HG02852 (cell line): ENCODE measurements at regions not wholly inside any gene's neighbourhood (a gene's known extent, or its start where the extent isn't known, plus 50 kb on each side); places are given as distances from the start of the nearest gene placed in this dataset.

ENCODE experiments used
- ATAC-seq: cut with Tn5 transposase; IDR thresholded peaks from one replicate; pipeline ENCODE4 v1.9.1; 2021; ENCODE audit warnings: mild to moderate bottlenecking, moderate library complexity; ENCODE audit not compliant: unreplicated experiment

- no peak for ATAC-seq
Observed at GRCh38 chr19:16022251-16022650, 54.0 kb upstream of the TPM4 start.

DNA sequence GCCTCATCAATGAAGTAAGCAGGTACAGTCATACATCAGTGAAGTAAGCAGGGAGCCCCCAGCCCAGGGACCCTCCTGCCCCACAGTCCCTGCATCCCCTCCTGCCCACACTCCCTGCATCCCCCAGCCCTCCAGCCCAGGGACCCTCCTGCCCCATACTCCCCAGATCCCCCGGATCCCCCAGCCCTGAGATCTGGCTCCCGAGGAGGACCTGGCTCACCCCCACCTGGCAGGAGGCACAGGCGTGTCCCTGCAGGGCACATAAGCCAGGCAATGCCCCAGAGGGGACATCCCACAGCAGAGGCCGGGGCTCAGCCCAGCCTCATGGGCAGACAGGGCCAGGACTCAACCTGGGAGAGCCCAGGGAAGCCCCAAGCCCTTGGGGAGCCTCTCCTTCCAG lies 53.6 kb upstream of the TPM4 start:
- no peak for ATAC-seq

DNA sequence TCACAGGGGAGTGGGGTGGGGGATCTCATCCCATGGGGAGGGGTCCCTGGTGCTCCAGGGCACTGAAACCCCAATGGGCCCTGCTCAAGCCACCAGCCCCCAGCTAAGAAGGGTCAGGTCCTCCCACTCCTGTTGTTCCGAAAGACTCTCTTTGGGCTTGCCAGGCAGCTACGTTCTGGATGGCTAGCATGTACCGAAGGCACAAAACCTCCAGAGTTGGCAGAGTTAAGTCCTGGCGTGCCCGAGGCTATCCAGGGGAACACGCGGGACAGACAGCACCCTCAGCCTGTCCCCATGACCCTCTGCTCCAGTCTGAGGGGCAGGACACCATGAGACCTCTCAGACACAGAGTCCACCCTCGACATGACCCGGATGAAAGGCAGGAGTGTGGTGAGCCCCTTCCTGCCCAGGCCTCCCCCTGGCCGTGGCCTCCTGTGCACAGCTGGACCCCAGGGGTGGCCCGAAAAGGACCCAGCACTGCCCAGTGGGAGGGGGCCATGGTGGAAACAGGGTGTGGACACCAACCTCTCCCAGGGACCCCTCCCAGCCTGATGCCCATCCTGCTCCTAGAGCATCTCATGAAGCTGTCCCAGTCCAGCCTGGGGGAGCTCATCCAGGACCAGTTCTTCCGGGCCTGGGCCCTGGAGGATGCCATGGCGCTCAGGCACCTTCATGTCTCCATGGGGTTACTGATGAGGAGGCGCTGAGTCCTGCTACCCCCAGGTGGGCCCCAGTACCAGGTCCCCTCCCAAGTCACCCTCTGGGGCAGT lies 53.0 kb upstream of the TPM4 start:
- no peak for ATAC-seq

GRCh38 chr19:16024266-16025107 lies 51.8 kb upstream of the TPM4 start:
- no peak for ATAC-seq

- ATAC-seq = no peak
Observed at GRCh38 chr19:16025108-16026101, 50.9 kb upstream of the TPM4 start.

GRCh38 chr19:16026131-16026530 lies 50.2 kb upstream of the TPM4 start:
- no peak for ATAC-seq
